ENCODE measurements at regions not wholly inside any gene's neighbourhood (a gene's known extent, or its start where the extent isn't known, plus 50 kb on each side); places are given as distances from the start of the nearest gene placed in this dataset.

- Histone ChIP-seq H3K4me1 (ENCODE audit: control insufficient read depth in 1 of 2, insufficient read depth in 2 of 2, low read length in 2 of 2) (no peaks in the 10 kb centered on the region), H3K27me3 (ENCODE audit: control insufficient read depth in 1 of 2, insufficient read depth in 2 of 2, low read length in 1 of 2) (no peaks in the 10 kb centered on the region), H3K36me3 (ENCODE audit: control insufficient read depth in 1 of 2, insufficient read depth in 2 of 2, low read length in 1 of 2) (no peaks in the 10 kb centered on the region), H3K4me3 (ENCODE audit: low read length in 2 of 2) (no peak overlapping the region), H3K9me3 (ENCODE audit: control insufficient read depth, low read length) (no peaks in the 10 kb centered on the region), H3K27ac (ENCODE audit: low read depth in 1 of 2, low read length in 2 of 2) (no peak overlapping the region)
- DNase-seq (no peak), ATAC-seq (ENCODE audit: low FRiP score) (no peak)
- intact Hi-C loops (cut with DNase I) = no loop called here
- WGBS, 2 donors = 29 to 43% methylated on average over 3 of the region's 3 CpGs
Observed at GRCh38 chrX:94107981-94108380, 434.0 kb downstream of the FAM133A start.

DNA sequence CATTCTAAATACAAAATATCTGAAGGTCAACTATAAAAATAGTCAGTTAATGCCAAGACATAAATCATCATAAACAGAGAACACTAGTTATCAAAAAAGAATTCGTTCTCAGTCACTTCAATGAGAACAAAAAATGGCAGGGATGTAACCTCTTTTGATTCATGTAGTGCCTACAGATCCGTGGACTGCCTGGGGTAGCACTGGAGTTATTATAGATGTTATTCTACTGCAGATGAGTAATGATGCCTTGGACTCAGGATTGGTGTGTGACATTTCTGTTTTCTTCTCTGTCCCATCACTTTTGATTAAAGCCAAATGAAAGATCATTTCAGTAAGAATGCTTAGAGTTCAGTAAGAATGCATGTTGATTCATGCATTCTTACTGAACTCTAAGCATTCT is 440.4 kb downstream of the FAM133A start:
- H3K4me3 ChIP-seq (ENCODE audit: low read length in 2 of 2) = no peak overlapping the region
- H3K27me3 ChIP-seq (ENCODE audit: control insufficient read depth in 1 of 2, insufficient read depth in 2 of 2, low read length in 1 of 2) = no peaks in the 10 kb centered on the region
- no peaks in the 10 kb centered on the region for H3K36me3 ChIP-seq (ENCODE audit: control insufficient read depth in 1 of 2, insufficient read depth in 2 of 2, low read length in 1 of 2)
- no peak for DNase-seq
- ATAC-seq (ENCODE audit: low FRiP score) = no peak
- 37 to 50% methylated on average over 2 of the region's 2 CpGs for WGBS, 2 donors
- intact Hi-C loops (cut with DNase I) = no loop called here
- no peaks in the 10 kb centered on the region for H3K9me3 ChIP-seq (ENCODE audit: control insufficient read depth, low read length)
- no peak overlapping the region for H3K27ac ChIP-seq (ENCODE audit: low read depth in 1 of 2, low read length in 2 of 2)
- no peaks in the 10 kb centered on the region for H3K4me1 ChIP-seq (ENCODE audit: control insufficient read depth in 1 of 2, insufficient read depth in 2 of 2, low read length in 2 of 2)

- WGBS, 2 donors = 63 to 74% methylated on average over 2 of the region's 2 CpGs
- H3K27me3 ChIP-seq (ENCODE audit: control insufficient read depth in 1 of 2, insufficient read depth in 2 of 2, low read length in 1 of 2) = no peaks in the 10 kb centered on the region
- no peak for ATAC-seq (ENCODE audit: low FRiP score)
Observed at GRCh38 chrX:94121799-94122198, 447.8 kb downstream of the FAM133A start.

GRCh38 chrX:94123062-94123461 is 449.1 kb downstream of the FAM133A start:
- Histone ChIP-seq H3K4me3 (ENCODE audit: low read length in 2 of 2) (no peak overlapping the region), H3K36me3 (ENCODE audit: control insufficient read depth in 1 of 2, insufficient read depth in 2 of 2, low read length in 1 of 2) (no peaks in the 10 kb centered on the region), H3K9me3 (ENCODE audit: control insufficient read depth, low read length) (no peaks in the 10 kb centered on the region), H3K4me1 (ENCODE audit: control insufficient read depth in 1 of 2, insufficient read depth in 2 of 2, low read length in 2 of 2) (no peaks in the 10 kb centered on the region), H3K27me3 (ENCODE audit: control insufficient read depth in 1 of 2, insufficient read depth in 2 of 2, low read length in 1 of 2) (no peaks in the 10 kb centered on the region), H3K27ac (ENCODE audit: low read depth in 1 of 2, low read length in 2 of 2) (no peak overlapping the region)
- ATAC-seq (ENCODE audit: low FRiP score) = no peak
- DNase-seq = no peak
- intact Hi-C loops (cut with DNase I) = no loop called here
- 71 to 80% methylated on average over 2 of the region's 2 CpGs for WGBS, 2 donors

More at GRCh38 chrX:94121799-94122198, 447.8 kb downstream of the FAM133A start:
- H3K9me3 ChIP-seq (ENCODE audit: control insufficient read depth, low read length) = no peaks in the 10 kb centered on the region
- intact Hi-C loops (cut with DNase I) = no loop called here
- no peak for DNase-seq
- no peak overlapping the region for H3K4me3 ChIP-seq (ENCODE audit: low read length in 2 of 2)
- H3K36me3 ChIP-seq (ENCODE audit: control insufficient read depth in 1 of 2, insufficient read depth in 2 of 2, low read length in 1 of 2) = no peaks in the 10 kb centered on the region
- H3K27ac ChIP-seq (ENCODE audit: low read depth in 1 of 2, low read length in 2 of 2) = no peak overlapping the region
- H3K4me1 ChIP-seq (ENCODE audit: control insufficient read depth in 1 of 2, insufficient read depth in 2 of 2, low read length in 2 of 2) = no peaks in the 10 kb centered on the region

GRCh38 chrX:94162971-94163370 is 489.0 kb downstream of the FAM133A start:
- DNase-seq = no peak
- no peak for ATAC-seq (ENCODE audit: low FRiP score)
- intact Hi-C loops (cut with DNase I) = no loop called here
- Histone ChIP-seq H3K9me3 (ENCODE audit: control insufficient read depth, low read length) (no peaks in the 10 kb centered on the region), H3K36me3 (ENCODE audit: control insufficient read depth in 1 of 2, insufficient read depth in 2 of 2, low read length in 1 of 2) (no peaks in the 10 kb centered on the region), H3K27me3 (ENCODE audit: control insufficient read depth in 1 of 2, insufficient read depth in 2 of 2, low read length in 1 of 2) (no peaks in the 10 kb centered on the region), H3K4me1 (ENCODE audit: control insufficient read depth in 1 of 2, insufficient read depth in 2 of 2, low read length in 2 of 2) (no peaks in the 10 kb centered on the region), H3K4me3 (ENCODE audit: low read length in 2 of 2) (no peak overlapping the region), H3K27ac (ENCODE audit: low read depth in 1 of 2, low read length in 2 of 2) (no peak overlapping the region)
- 77 to 84% methylated on average over 2 of the region's 2 CpGs for WGBS, 2 donors

DNA sequence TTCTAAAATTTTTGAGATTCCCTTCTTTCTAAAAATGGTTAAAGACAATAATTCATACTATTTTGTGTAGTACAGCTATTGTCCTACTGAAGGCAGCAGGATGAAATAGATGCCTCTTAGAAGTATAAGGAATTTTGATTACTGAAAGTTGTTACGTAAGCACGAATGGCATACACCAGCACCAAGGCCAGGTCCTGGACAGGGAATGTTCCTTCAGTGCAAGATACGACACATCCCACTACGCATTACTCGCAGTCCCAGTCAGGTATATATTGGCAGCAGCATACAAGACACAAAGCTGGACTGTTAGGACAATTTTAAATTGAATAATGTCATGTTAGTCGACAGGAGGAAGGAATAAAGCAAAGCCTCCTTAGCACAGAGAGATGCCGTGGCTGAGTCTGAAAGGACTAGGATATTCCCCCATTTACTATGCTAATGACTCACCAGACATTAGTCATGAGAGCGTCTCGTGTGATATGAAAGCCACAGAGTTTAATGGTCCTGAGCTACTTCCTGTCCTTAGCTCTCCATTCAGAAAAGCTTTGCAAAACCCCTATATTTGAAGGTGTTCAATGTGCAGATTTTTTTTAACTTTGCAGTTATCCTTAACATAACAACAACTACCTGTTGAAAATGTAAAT is 504.3 kb downstream of the FAM133A start:
- H3K27ac ChIP-seq (ENCODE audit: low read depth in 1 of 2, low read length in 2 of 2) = no peak overlapping the region
- H3K27me3 ChIP-seq (ENCODE audit: control insufficient read depth in 1 of 2, insufficient read depth in 2 of 2, low read length in 1 of 2) = no peaks in the 10 kb centered on the region
- intact Hi-C loops (cut with DNase I) = no loop called here
- H3K4me1 ChIP-seq (ENCODE audit: control insufficient read depth in 1 of 2, insufficient read depth in 2 of 2, low read length in 2 of 2) = no peaks in the 10 kb centered on the region
- H3K36me3 ChIP-seq (ENCODE audit: control insufficient read depth in 1 of 2, insufficient read depth in 2 of 2, low read length in 1 of 2) = no peaks in the 10 kb centered on the region
- no peaks in the 10 kb centered on the region for H3K9me3 ChIP-seq (ENCODE audit: control insufficient read depth, low read length)
- 63 to 75% methylated on average over 9 of the region's 9 CpGs for WGBS, 2 donors
- DNase-seq (no peak), ATAC-seq (ENCODE audit: low FRiP score) (no peak)
- H3K4me3 ChIP-seq (ENCODE audit: low read length in 2 of 2) = no peak overlapping the region

DNA sequence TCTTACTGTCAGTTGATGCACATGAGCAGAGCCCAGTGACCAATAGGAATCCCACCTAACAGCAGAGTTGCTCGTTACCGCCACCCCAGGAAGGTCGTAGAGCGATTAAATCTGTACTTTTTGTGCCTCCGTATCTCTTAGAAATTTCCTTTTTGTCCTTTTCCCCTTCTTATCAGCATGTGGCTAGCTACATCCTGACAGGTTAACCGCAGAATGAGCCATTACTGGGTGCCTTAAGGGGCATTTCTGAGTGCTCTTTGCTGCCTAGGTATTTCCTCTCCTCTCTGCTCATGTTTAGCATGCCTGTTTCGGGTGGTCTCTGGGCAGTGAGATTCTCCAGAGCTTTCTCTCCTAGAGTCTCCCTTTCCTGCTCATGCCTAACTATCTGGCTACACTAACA is 530.5 kb downstream of the FAM133A start:
- H3K9me3 ChIP-seq (ENCODE audit: control insufficient read depth, low read length) = no peaks in the 10 kb centered on the region
- H3K36me3 ChIP-seq (ENCODE audit: control insufficient read depth in 1 of 2, insufficient read depth in 2 of 2, low read length in 1 of 2) = no peaks in the 10 kb centered on the region
- no peak overlapping the region for H3K27ac ChIP-seq (ENCODE audit: low read depth in 1 of 2, low read length in 2 of 2)
- 62 to 86% methylated on average over 7 of the region's 7 CpGs for WGBS, 2 donors
- DNase-seq (no peak), ATAC-seq (ENCODE audit: low FRiP score) (no peak)
- no peaks in the 10 kb centered on the region for H3K4me1 ChIP-seq (ENCODE audit: control insufficient read depth in 1 of 2, insufficient read depth in 2 of 2, low read length in 2 of 2)
- intact Hi-C loops (cut with DNase I) = no loop called here
- no peaks in the 10 kb centered on the region for H3K27me3 ChIP-seq (ENCODE audit: control insufficient read depth in 1 of 2, insufficient read depth in 2 of 2, low read length in 1 of 2)
- no peak overlapping the region for H3K4me3 ChIP-seq (ENCODE audit: low read length in 2 of 2)

DNA sequence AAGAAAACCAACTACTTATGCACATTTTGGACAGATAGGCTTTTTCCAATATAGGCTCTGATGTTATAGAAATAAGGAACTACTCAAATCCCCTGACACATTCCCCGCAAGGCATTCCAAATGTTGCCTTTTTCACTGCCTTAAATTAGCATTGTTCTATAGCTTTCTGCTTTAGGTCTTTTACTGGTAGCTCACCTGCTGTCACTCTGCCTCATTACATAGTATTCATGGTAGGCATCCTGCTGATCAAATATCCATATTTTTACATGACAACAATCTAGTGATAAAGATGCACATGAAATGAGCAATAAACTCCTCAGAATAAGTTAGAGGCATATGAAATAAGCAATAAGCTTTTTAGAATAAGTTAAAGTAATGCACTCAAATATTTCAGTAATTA is 542.7 kb downstream of the FAM133A start:
- H3K4me3 ChIP-seq (ENCODE audit: low read length in 2 of 2) = no peak overlapping the region
- WGBS, 2 donors = 52 to 73% methylated on average over 1 of the region's 1 CpG
- no peak overlapping the region for H3K27ac ChIP-seq (ENCODE audit: low read depth in 1 of 2, low read length in 2 of 2)
- intact Hi-C loops (cut with DNase I) = no loop called here
- DNase-seq (no peak), ATAC-seq (ENCODE audit: low FRiP score) (no peak)
- no peaks in the 10 kb centered on the region for H3K36me3 ChIP-seq (ENCODE audit: control insufficient read depth in 1 of 2, insufficient read depth in 2 of 2, low read length in 1 of 2)
- no peaks in the 10 kb centered on the region for H3K9me3 ChIP-seq (ENCODE audit: control insufficient read depth, low read length)
- H3K4me1 ChIP-seq (ENCODE audit: control insufficient read depth in 1 of 2, insufficient read depth in 2 of 2, low read length in 2 of 2) = no peaks in the 10 kb centered on the region
- no peaks in the 10 kb centered on the region for H3K27me3 ChIP-seq (ENCODE audit: control insufficient read depth in 1 of 2, insufficient read depth in 2 of 2, low read length in 1 of 2)

- no peak for DNase-seq
Observed at GRCh38 chrX:94252211-94252610, 578.2 kb downstream of the FAM133A start.

More at GRCh38 chrX:94252211-94252610, 578.2 kb downstream of the FAM133A start:
- no peak overlapping the region for H3K4me3 ChIP-seq (ENCODE audit: low read length in 2 of 2)
- ATAC-seq (ENCODE audit: low FRiP score) = no peak
- H3K36me3 ChIP-seq (ENCODE audit: control insufficient read depth in 1 of 2, insufficient read depth in 2 of 2, low read length in 1 of 2) = no peaks in the 10 kb centered on the region
- intact Hi-C loops (cut with DNase I) = no loop called here
- no peak overlapping the region for H3K27ac ChIP-seq (ENCODE audit: low read depth in 1 of 2, low read length in 2 of 2)
- H3K27me3 ChIP-seq (ENCODE audit: control insufficient read depth in 1 of 2, insufficient read depth in 2 of 2, low read length in 1 of 2) = no peaks in the 10 kb centered on the region
- no peaks in the 10 kb centered on the region for H3K9me3 ChIP-seq (ENCODE audit: control insufficient read depth, low read length)
- no peaks in the 10 kb centered on the region for H3K4me1 ChIP-seq (ENCODE audit: control insufficient read depth in 1 of 2, insufficient read depth in 2 of 2, low read length in 2 of 2)
- 41 to 73% methylated on average over 2 of the region's 2 CpGs for WGBS, 2 donors
